Uterus (tissue), 3 donors: ENCODE measurements at regions not wholly inside any gene's neighbourhood (a gene's known extent, or its start where the extent isn't known, plus 50 kb on each side); places are given as distances from the start of the nearest gene placed in this dataset.

ENCODE experiments used
- DNase-seq, 2 donors: peaks; one replicate each; pipeline ENCODE4 v3.0.0-alpha.2; 2019 to 2020
- H3K27ac ChIP-seq, 2 donors: fragments of 200-600 bp; sonication (generic); 1 replicate in 1 of 2; 2 replicates in 1 of 2; pipeline ENCODE4 v1.5.1; 2016 to 2018
- H3K27me3 ChIP-seq, 2 donors: fragments of 200-600 bp; sonication (generic); one replicate each; pipeline ENCODE4 v1.5.1; 2018 to 2019; ENCODE audit warnings: control low read depth in 1 of 2
- H3K36me3 ChIP-seq, 2 donors: fragments of 200-600 bp; sonication (generic); one replicate each; pipeline ENCODE4 v1.5.1; 2019; ENCODE audit warnings: control low read depth in 1 of 2
- H3K4me1 ChIP-seq, 2 donors: fragments of 200-600 bp; sonication (generic); one replicate each; pipeline ENCODE4 v1.5.1; 2018 to 2019; ENCODE audit warnings: control low read depth in 1 of 2
- H3K4me3 ChIP-seq, 2 donors: fragments of 200-600 bp; sonication (generic); 1 replicate in 1 of 2; 2 replicates in 1 of 2; pipeline ENCODE4 v1.5.1; 2018 to 2019; ENCODE audit warnings: mild to moderate bottlenecking in 1 of 2
- H3K9me3 ChIP-seq, 2 donors: fragments of 200-600 bp; sonication (generic); one replicate each; pipeline ENCODE4 v1.5.1; 2019; ENCODE audit warnings: control low read depth in 1 of 2
- CTCF ChIP-seq, 4 experiments: fragments of 200-600 bp in 2 of 4; fragments of 450-650 bp in 2 of 4; sonication (generic) in 2 of 4; IDR thresholded peaks; one replicate each; pipeline ENCODE4 v1.5.1; 2016 to 2019; ENCODE audit warnings: antibody characterized with exemption in 4 of 4, mild to moderate bottlenecking in 2 of 4, moderate library complexity in 1 of 4
- POLR2A ChIP-seq, 2 donors: fragments of 450-650 bp; IDR thresholded peaks; one replicate each; pipeline ENCODE4 v1.6.1; 2016; ENCODE audit warnings: antibody characterized with exemption in 2 of 2, mild to moderate bottlenecking in 1 of 2, moderate library complexity in 1 of 2
- intact Hi-C: fragments of 100-400 bp; cut with DNase I; formaldehyde crosslinking; loops from one replicate; pipeline ENCODE4 v1.15.1; 2023; ENCODE audit warnings: low total_unique reads
- donor health status: DM: yes; HTN: yes; CAD: no.

DNA sequence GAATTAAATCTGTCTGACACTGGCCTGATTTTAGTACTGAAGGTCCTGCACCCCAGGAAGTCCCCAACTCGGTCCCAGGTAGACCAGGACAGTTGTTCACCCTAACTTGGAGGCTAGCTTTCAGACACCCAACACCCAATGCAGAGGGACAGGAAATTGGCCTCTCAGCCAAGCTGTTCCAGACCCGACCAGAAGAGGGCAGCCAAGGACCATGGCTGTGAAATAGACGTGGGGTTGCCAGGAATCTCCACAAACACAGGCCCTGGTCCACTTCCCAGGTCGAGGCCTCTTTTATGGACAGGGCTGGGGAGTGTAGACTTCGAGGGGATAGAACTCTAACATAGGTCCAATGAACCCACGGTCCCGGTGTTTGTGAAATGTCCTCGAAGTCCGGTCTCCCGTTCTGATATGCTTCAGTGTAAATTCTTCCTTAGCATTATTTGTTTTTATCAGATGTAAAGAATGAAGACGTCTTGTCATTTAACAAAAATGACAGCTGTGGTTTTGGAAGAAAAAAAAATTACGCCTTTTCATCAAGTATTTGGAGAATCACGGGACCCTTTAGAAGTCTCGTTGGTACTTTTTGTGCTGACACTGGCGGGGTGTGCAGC lies 260.3 kb upstream of the ADAMTS16 start:
- Histone ChIP-seq H3K9me3 (no peaks in the 10 kb centered on the region), H3K4me3 (no peak overlapping the region), H3K27me3 (no peaks in the 10 kb centered on the region), H3K4me1 (no peaks in the 10 kb centered on the region), H3K36me3 (no peaks in the 10 kb centered on the region), H3K27ac (no peak overlapping the region)
- DNase-seq, result peak; percentile 68 to 82
- no peak for TF ChIP-seq POLR2A (IDR thresholded peaks at IDR 0.05)
- TF ChIP-seq CTCF (IDR thresholded peaks at IDR 0.05), result peak; percentile 83 to 89 (median 86)
- intact Hi-C loops, result no loop called here

- TF ChIP-seq CTCF (IDR thresholded peaks at IDR 0.05), result no peak
- no peak for TF ChIP-seq POLR2A (IDR thresholded peaks at IDR 0.05)
- H3K27ac ChIP-seq, result no peak overlapping the region
- intact Hi-C loops, result no loop called here
- H3K4me3 ChIP-seq, result no peak overlapping the region
- no peak for DNase-seq
- no peaks in the 10 kb centered on the region for H3K36me3 ChIP-seq
- H3K9me3 ChIP-seq, result no peaks in the 10 kb centered on the region
- no peaks in the 10 kb centered on the region for H3K27me3 ChIP-seq
- H3K4me1 ChIP-seq, result no peaks in the 10 kb centered on the region
Measured at GRCh38 chr5:4880304-4880741, 259.8 kb upstream of the ADAMTS16 start.

GRCh38 chr5:4881366-4882002 lies 258.6 kb upstream of the ADAMTS16 start:
- DNase-seq, result no peak
- H3K27ac ChIP-seq, result no peak overlapping the region
- H3K4me3 ChIP-seq, result no peak overlapping the region
- intact Hi-C loops, result no loop called here
- no peaks in the 10 kb centered on the region for H3K27me3 ChIP-seq
- no peaks in the 10 kb centered on the region for H3K9me3 ChIP-seq
- no peaks in the 10 kb centered on the region for H3K36me3 ChIP-seq
- H3K4me1 ChIP-seq, result no peaks in the 10 kb centered on the region
- TF ChIP-seq POLR2A (IDR thresholded peaks at IDR 0.05) (no peak), CTCF (IDR thresholded peaks at IDR 0.05) (no peak)

DNA sequence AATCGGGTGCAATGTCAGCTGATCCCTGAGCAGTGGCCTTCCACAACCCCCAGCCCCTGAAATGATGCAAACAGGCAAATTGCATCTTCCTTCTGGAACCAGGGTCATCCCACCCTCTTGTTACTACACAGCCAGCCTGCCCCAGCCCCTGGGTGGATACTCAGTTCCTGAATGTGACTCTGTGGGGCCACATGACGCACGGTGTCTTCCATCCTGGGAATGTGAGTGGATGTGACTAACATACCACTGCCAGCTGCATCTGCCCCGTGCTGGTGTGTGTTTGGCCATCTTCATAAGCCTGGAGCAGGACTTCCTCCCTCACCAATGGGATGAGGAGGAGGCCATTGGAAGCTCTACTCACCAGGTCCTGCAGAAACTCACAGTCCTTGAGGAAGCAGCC lies 257.9 kb upstream of the ADAMTS16 start:
- no peak for DNase-seq
- H3K4me3 ChIP-seq, result no peak overlapping the region
- H3K27me3 ChIP-seq, result no peaks in the 10 kb centered on the region
- TF ChIP-seq CTCF (IDR thresholded peaks at IDR 0.05) (no peak), POLR2A (IDR thresholded peaks at IDR 0.05) (no peak)
- no peak overlapping the region for H3K27ac ChIP-seq
- no peaks in the 10 kb centered on the region for H3K4me1 ChIP-seq
- intact Hi-C loops, result no loop called here
- H3K9me3 ChIP-seq, result no peaks in the 10 kb centered on the region
- H3K36me3 ChIP-seq, result no peaks in the 10 kb centered on the region

GRCh38 chr5:4883360-4883759 lies 256.8 kb upstream of the ADAMTS16 start:
- Histone ChIP-seq H3K27me3 (no peaks in the 10 kb centered on the region), H3K36me3 (no peaks in the 10 kb centered on the region), H3K4me3 (no peak overlapping the region), H3K9me3 (no peaks in the 10 kb centered on the region), H3K4me1 (no peaks in the 10 kb centered on the region), H3K27ac (no peak overlapping the region)
- TF ChIP-seq POLR2A (IDR thresholded peaks at IDR 0.05) (no peak), CTCF (IDR thresholded peaks at IDR 0.05) (no peak)
- peak in 1 of 2 donors; percentile 50 for DNase-seq
- intact Hi-C loops, result no loop called here
